HepG2 (cell line): ENCODE measurements at regions not wholly inside any gene's neighbourhood (a gene's known extent, or its start where the extent isn't known, plus 50 kb on each side); places are given as distances from the start of the nearest gene placed in this dataset.

Experiments
- ARNT2 ChIP-seq: sonication (generic); formaldehyde crosslinking; IDR thresholded peaks from 2 replicates; pipeline ENCODE4 v1.8.0; 2022; ENCODE audit warnings: mild to moderate bottlenecking, low read depth, missing genetic modification reagents, moderate library complexity
- CTCF ChIP-seq: sonication (generic); formaldehyde crosslinking; IDR thresholded peaks from 2 replicates; pipeline ENCODE4 v1.5.0; 2020; ENCODE audit warnings: mild to moderate bottlenecking, missing genetic modification reagents, moderate library complexity
- EZH2 ChIP-seq: conservative IDR thresholded peaks from 2 replicates; pipeline ENCODE4 v1.6.1; 2012; ENCODE audit warnings: mild to moderate bottlenecking, low read depth, low read length, moderate library complexity
- FOXA3 ChIP-seq: IDR thresholded peaks from 2 replicates; pipeline ENCODE4 v1.6.1; 2016; ENCODE audit warnings: missing genetic modification reagents, missing compliant biosample characterization
- NR2F2 ChIP-seq: IDR thresholded peaks from 2 replicates; pipeline ENCODE4 v1.6.1; 2012; ENCODE audit warnings: low read depth, inconsistent platforms, borderline replicate concordance
- PRDM10 ChIP-seq: sonication (generic); formaldehyde crosslinking; IDR thresholded peaks from 2 replicates; pipeline ENCODE4 v1.4.0; 2020; ENCODE audit warnings: low read depth, missing genetic modification reagents
- TBP ChIP-seq: sonication (generic); formaldehyde crosslinking; IDR thresholded peaks from 2 replicates; pipeline ENCODE4 v1.5.0; 2020; ENCODE audit warnings: missing genetic modification reagents
- YY1 ChIP-seq: IDR thresholded peaks from 2 replicates; pipeline ENCODE4 v1.6.1; 2011; ENCODE audit warnings: low read length, low read depth, moderate library complexity, mild to moderate bottlenecking; ENCODE audit not compliant: insufficient read depth, insufficient replicate concordance
- ZNF510 ChIP-seq: sonication (generic); formaldehyde crosslinking; IDR thresholded peaks from 2 replicates; pipeline ENCODE4 v1.4.0; 2020; ENCODE audit warnings: low read depth, mild to moderate bottlenecking, missing genetic modification reagents
- ZNF83 ChIP-seq: sonication (generic); formaldehyde crosslinking; IDR thresholded peaks from 2 replicates; pipeline ENCODE4 v1.4.0; 2020; ENCODE audit warnings: missing genetic modification reagents, mild to moderate bottlenecking, borderline replicate concordance

- no peak for TF ChIP-seq TBP (CRISPR knock-in tag)
- TF ChIP-seq CTCF (CRISPR knock-in tag), result no peak
- no peak for TF ChIP-seq ZNF510 (CRISPR knock-in tag)
- no peak for TF ChIP-seq FOXA3 (CRISPR knock-in tag)
- TF ChIP-seq NR2F2, result no peak
- no peak for TF ChIP-seq YY1
- TF ChIP-seq EZH2, result no peak
- no peak for TF ChIP-seq ZNF83 (CRISPR knock-in tag)
- no peak for TF ChIP-seq PRDM10
- no peak for TF ChIP-seq ARNT2
These were observed 195.0 kb upstream of the PPP1R26 start for GRCh38 chr9:135284386-135285134.
